Central memory CD8-positive, alpha-beta T cell (primary cell): ENCODE measurements at regions not wholly inside any gene's neighbourhood (a gene's known extent, or its start where the extent isn't known, plus 50 kb on each side); places are given as distances from the start of the nearest gene placed in this dataset.

Experiments used
- ATAC-seq: fragments of 150-1000 bp; cut with Tn5 transposase; replicated peaks from 2 replicates; pipeline ENCODE4 v1.10.0; 2022; ENCODE audit warnings: mild to moderate bottlenecking, moderate FRiP score, moderate number of reproducible peaks; ENCODE audit not compliant: poor library complexity, severe bottlenecking; ENCODE audit errors: extremely low read depth
- DNase-seq, 2 donors: peaks; one replicate each; pipeline ENCODE4 v3.0.0; 2021; ENCODE audit warnings: low spot score in 2 of 2
- H3K27ac Mint-ChIP-seq: one replicate; pipeline ENCODE4 v1.8.0; 2022; ENCODE audit warnings: low read depth, mild to moderate bottlenecking, moderate library complexity, mixed read lengths
- H3K27me3 Mint-ChIP-seq: one replicate; pipeline ENCODE4 v1.8.0; 2022; ENCODE audit warnings: mixed read lengths
- H3K36me3 Mint-ChIP-seq: one replicate; pipeline ENCODE4 v1.8.0; 2022; ENCODE audit warnings: mild to moderate bottlenecking, moderate library complexity, mixed read lengths; ENCODE audit not compliant: insufficient read depth
- H3K4me1 Mint-ChIP-seq: one replicate; pipeline ENCODE4 v1.8.0; 2022; ENCODE audit warnings: mixed read lengths
- H3K4me3 Mint-ChIP-seq: one replicate; pipeline ENCODE4 v1.8.0; 2022; ENCODE audit warnings: mild to moderate bottlenecking, moderate library complexity, mixed read lengths
- H3K9me3 Mint-ChIP-seq: one replicate; pipeline ENCODE4 v1.8.0; 2022; ENCODE audit warnings: mixed read lengths

DNA sequence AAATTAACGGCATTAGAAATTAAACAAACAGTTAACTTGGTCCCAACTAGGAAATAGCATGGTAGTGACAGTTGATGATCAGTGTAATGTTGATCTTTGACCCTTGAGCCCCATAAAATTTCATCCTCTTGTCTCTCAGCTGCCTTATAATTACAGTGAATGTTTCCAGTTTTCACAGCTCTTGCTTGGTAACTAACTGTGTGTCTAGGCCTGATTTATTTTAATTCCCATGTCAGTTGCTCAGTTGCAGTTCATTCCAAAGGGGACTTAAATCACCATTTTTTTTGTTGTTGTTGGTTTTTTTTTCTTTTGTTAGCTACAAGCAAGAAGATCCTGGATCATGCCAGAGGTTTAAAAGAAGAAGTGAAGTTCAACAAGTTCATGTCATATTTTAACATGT is 1883.7 kb upstream of the FLRT2 start:
- Mint-ChIP-seq H3K4me1 (no peaks in the 10 kb centered on the region), H3K36me3 (no peaks in the 10 kb centered on the region), H3K4me3 (no peak overlapping the region), H3K27me3 (no peaks in the 10 kb centered on the region), H3K27ac (no peak overlapping the region), H3K9me3 (peaks cover 15% of the 10 kb centered on the region)
- no peak for ATAC-seq
- DNase-seq, result no peak

DNA sequence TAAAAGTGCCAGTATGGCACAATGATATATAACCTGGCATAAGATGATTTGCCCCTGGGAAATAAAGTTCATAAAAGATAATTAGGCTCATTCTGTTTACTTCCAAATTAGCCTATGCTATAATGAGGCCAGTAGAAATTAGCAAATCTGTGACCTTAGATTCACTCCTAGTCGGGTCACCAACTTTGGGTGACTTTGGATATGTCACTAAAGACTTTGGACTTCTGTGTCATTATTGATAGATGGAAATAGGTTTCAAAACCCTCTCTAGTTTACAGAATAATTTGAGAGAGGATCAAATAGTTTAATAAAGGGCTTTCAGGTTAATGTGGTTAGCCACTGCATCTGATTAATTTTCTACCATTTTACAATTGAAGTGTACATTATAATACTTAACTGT is 1869.3 kb upstream of the FLRT2 start:
- no peak overlapping the region for H3K27ac Mint-ChIP-seq
- H3K4me1 Mint-ChIP-seq, result no peaks in the 10 kb centered on the region
- peaks cover 29% of the 10 kb centered on the region for H3K9me3 Mint-ChIP-seq
- no peak for DNase-seq
- no peak for ATAC-seq
- H3K36me3 Mint-ChIP-seq, result no peaks in the 10 kb centered on the region
- H3K4me3 Mint-ChIP-seq, result no peak overlapping the region
- no peaks in the 10 kb centered on the region for H3K27me3 Mint-ChIP-seq

DNA sequence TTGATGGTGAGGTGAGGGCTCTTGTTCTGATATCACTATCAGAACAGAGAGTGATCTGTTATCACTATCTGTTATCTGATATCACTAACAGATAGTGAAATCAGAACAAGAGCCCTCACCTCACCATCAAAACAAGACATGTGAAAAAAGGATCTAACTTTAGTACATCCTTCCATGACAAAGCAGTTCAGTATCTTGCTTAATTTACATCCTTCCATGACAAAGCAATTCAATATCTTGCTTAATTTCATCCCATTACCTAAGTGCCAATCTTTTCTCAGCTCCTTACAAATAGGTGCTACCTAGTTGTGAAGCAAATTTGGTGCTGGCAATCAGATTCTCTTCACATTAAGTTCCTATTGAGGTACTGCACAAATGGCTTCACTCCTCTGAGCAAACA is 1865.6 kb upstream of the FLRT2 start:
- Mint-ChIP-seq H3K27me3 (no peaks in the 10 kb centered on the region), H3K9me3 (peaks cover 17% of the 10 kb centered on the region), H3K4me1 (no peaks in the 10 kb centered on the region), H3K36me3 (peaks cover 3% of the 10 kb centered on the region), H3K4me3 (no peak overlapping the region), H3K27ac (no peak overlapping the region)
- ATAC-seq (no peak), DNase-seq (no peak)

DNA sequence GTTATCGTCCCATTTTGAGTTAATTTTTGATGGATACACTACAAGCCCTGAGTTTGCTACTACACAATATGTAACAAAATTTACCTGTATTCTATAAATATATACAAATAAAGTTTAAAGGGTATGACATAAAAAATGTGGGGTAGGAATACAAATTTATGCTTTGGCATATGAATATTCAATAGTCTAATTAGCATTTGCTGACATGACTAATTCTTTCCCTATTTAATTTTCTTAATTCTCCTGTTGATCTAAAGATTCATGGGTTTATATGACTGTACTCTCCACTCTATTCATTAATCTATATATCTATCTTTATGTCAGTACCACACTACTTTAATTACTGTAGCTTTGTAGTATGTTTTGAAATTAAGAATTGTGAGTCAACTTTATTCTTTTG is 1840.7 kb upstream of the FLRT2 start:
- Mint-ChIP-seq H3K36me3 (no peaks in the 10 kb centered on the region), H3K9me3 (peaks cover 19% of the 10 kb centered on the region), H3K27ac (no peak overlapping the region), H3K4me3 (no peak overlapping the region), H3K27me3 (no peaks in the 10 kb centered on the region), H3K4me1 (no peaks in the 10 kb centered on the region)
- DNase-seq (no peak), ATAC-seq (no peak)

DNA sequence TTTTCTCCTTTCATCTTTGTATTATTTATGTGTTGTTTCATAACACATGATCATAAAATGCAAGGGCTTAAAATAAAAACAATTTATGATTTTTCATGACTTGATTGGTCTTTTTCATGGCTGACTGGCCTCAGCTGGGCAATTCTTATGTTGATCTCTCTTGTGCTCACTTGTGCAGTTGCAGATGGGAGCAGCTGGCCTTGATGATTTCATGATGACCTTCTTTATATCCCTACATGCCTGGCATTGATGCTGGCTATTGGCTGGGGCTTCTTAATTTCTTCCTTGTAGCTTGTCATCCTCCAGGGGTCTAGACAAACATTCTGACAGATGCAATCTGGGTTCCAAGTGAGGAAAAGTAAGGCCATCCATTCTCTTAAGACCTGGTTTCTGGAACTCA is 1832.8 kb upstream of the FLRT2 start:
- H3K9me3 Mint-ChIP-seq, result no peaks in the 10 kb centered on the region
- no peak for ATAC-seq
- H3K36me3 Mint-ChIP-seq, result no peaks in the 10 kb centered on the region
- H3K4me1 Mint-ChIP-seq, result no peaks in the 10 kb centered on the region
- H3K27me3 Mint-ChIP-seq, result no peaks in the 10 kb centered on the region
- H3K27ac Mint-ChIP-seq, result no peak overlapping the region
- no peak overlapping the region for H3K4me3 Mint-ChIP-seq
- DNase-seq, result no peak

DNA sequence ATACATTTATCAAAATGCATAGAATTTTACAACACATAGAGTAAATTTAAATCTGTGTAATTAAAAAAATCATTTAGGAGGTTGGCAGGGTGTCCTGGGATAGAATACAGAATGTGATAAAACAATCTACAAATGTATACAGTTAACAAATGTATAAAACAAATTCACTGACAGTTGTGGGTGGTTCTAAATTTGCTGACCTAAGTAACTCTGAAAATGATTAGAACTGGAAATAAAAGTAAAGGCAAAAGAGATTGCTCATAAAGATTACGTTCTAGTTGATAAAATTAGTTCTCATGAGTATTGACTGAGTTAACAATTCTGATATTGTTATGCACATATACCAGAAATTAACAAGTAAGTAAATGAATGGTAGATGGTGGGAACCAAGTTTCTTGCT is 1827.3 kb upstream of the FLRT2 start:
- Mint-ChIP-seq H3K4me3 (no peak overlapping the region), H3K9me3 (peaks cover 16% of the 10 kb centered on the region), H3K27ac (no peak overlapping the region), H3K36me3 (no peaks in the 10 kb centered on the region), H3K27me3 (no peaks in the 10 kb centered on the region), H3K4me1 (no peaks in the 10 kb centered on the region)
- DNase-seq (no peak), ATAC-seq (no peak)

DNA sequence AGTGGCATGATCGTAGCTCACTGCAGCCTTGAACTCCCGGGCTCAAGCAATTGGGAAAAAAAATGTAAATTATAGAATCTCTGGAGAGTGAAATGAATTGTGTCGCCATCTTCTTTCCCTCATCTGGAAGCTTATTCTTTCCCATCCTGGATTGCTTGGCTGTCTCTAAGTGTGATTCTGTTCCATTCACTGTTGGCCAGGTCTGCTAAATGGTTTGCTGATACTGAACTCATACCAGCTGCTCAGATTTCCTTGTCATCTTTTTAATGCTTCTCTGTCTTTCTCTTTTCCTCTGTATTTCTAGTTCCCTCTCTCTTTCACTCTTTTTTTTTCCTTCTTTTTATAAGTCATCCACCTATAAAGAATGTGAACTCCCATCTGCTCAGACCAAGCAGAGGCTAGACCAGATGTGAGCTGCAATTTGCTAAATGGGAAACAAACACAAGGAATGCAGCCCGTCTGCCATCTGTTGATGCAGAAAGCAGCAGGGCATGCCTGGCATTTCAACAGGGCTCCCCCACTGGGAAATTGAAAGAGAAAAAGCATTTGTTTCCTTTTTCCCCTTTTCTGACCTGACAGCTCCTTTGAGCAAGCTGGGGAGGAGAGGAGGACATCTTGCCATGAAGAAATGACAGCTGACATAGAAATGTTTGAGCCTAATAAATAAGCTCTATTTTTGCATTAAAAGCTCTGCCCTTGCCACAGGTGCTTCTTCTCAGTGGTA is 1823.6 kb upstream of the FLRT2 start:
- Mint-ChIP-seq H3K4me1 (no peaks in the 10 kb centered on the region), H3K36me3 (no peaks in the 10 kb centered on the region)
- DNase-seq, result no peak

DNA sequence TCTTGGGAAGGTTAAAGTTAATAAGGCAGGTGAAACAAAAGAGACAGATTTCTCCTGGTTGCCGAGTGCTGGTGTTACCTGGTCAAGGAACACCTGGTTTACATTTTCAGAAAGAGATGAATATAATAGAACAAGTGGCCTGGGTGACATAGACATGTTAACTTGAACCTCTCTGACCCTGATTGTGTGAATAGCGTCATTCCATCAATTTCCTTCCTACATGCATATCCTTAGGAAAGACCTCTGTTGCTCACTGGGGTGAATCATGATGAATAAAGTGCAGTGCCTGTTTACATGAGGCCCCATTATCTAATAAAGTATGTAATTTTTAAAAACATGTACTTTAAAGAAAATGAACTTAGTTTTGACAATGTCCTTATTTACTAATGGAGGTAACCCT is 1822.9 kb upstream of the FLRT2 start:
- Mint-ChIP-seq H3K4me1 (no peaks in the 10 kb centered on the region), H3K27ac (no peak overlapping the region)

More for the DNA sequence above, 1823.6 kb upstream of the FLRT2 start:
- Mint-ChIP-seq H3K9me3 (peaks cover 24% of the 10 kb centered on the region), H3K27me3 (no peaks in the 10 kb centered on the region), H3K27ac (no peak overlapping the region), H3K4me3 (no peak overlapping the region)
- no peak for ATAC-seq

DNA sequence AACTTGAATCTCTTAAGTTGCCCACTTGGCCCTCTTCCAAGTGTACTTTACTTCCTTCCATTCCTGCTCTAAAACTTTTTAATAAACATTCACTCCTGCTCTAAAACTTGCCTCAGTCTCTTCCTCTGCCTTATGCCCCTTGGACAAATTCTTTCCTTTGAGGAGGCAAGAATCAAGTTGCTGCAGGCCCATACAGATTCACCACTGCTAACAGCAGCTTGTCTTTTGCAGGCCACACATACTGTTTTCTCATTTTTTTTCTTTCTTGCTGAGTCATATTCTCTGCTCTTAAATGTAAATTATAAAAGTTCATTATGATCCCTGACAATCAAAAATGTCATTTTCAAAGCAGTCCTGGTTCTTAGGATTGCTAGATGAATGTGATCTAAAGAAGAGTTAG is 1820.8 kb upstream of the FLRT2 start:
- H3K36me3 Mint-ChIP-seq, result no peaks in the 10 kb centered on the region
- no peaks in the 10 kb centered on the region for H3K27me3 Mint-ChIP-seq
- DNase-seq, result no peak
- H3K9me3 Mint-ChIP-seq, result peaks cover 19% of the 10 kb centered on the region
- no peak overlapping the region for H3K4me3 Mint-ChIP-seq
- H3K27ac Mint-ChIP-seq, result no peak overlapping the region
- no peak for ATAC-seq
- no peaks in the 10 kb centered on the region for H3K4me1 Mint-ChIP-seq

More for the DNA sequence above, 1822.9 kb upstream of the FLRT2 start:
- ATAC-seq (no peak), DNase-seq (no peak)
- no peak overlapping the region for H3K4me3 Mint-ChIP-seq
- H3K27me3 Mint-ChIP-seq, result no peaks in the 10 kb centered on the region
- no peaks in the 10 kb centered on the region for H3K36me3 Mint-ChIP-seq
- H3K9me3 Mint-ChIP-seq, result peaks cover 24% of the 10 kb centered on the region

DNA sequence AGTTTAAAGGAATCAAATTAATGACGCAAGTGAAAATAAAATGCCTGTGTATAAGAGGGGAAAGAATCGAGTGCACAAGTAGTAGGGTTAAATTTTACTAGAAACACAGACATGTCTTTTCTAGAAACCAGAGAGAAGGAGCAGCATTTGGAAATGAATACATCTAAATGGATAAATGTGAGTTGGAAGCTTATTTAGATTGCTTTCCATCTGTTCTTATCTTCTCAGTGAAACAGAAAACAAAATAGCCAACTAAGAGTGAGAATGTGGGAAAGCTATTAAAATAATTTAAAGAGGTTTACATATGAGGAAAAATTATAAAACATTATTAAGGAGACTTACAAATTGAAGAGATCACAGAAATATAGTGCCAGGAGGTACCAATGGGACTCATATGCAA is 1818.9 kb upstream of the FLRT2 start:
- Mint-ChIP-seq H3K27ac (no peak overlapping the region), H3K36me3 (no peaks in the 10 kb centered on the region), H3K4me3 (no peak overlapping the region), H3K27me3 (no peaks in the 10 kb centered on the region), H3K9me3 (peaks cover 13% of the 10 kb centered on the region), H3K4me1 (no peaks in the 10 kb centered on the region)
- ATAC-seq (no peak), DNase-seq (no peak)

DNA sequence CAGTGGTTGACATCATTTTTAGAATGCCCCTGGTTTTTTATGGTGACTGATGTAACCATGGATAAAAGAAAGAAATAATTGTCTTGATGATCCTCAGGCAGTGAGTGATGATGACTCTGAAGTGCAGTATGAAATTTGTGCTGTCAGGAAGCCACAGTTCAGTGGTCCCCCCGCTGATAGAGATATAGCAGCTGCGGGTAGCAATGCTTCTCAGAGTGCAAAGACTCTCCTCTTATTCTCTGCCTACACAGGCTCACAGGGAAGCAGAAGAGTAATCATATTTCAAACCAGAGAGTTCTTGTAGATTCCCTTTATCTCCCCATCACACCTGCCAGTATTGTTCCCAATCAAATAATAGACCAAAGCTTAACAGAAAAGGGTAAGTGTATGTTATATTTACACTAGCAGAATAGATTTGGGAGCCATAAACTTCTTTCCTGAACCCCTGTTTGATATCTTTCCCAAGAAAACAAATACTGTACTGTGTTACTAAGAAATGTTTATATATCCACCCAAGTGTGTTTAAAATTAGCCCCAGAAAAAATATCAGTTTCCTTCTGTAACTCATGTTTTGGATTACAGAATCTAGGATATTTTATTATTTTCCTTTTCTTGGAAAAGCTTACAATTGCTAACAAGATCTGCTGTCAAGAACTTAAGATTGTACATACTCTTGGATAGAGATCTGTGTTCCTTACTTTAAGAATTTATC is 1817.4 kb upstream of the FLRT2 start:
- Mint-ChIP-seq H3K36me3 (no peaks in the 10 kb centered on the region), H3K27me3 (no peaks in the 10 kb centered on the region), H3K9me3 (peaks cover 13% of the 10 kb centered on the region), H3K4me1 (no peaks in the 10 kb centered on the region), H3K4me3 (no peak overlapping the region), H3K27ac (no peak overlapping the region)
- ATAC-seq, result no peak
- DNase-seq, result no peak

DNA sequence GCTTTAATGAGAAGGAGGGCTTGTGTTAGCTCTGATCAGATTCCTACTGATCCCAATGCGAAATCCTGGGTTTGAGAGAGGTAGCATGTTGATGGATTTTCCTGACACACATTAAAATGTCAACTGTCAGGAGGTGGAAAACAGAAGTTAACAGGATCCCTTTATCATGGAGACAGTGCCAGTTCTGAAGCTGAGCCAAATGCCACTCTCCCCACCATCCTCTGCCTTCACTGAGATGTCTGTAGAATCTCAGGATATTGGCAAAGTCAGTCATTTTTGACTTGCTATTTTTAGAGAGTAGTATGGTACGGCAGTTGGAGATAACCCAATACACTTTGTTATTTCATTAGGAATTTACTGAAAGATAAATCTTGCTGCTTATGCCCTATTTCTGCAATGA is 1816.2 kb upstream of the FLRT2 start:
- peaks cover 11% of the 10 kb centered on the region for H3K9me3 Mint-ChIP-seq
- DNase-seq (no peak), ATAC-seq (no peak)
- H3K4me3 Mint-ChIP-seq, result no peak overlapping the region
- no peak overlapping the region for H3K27ac Mint-ChIP-seq
- no peaks in the 10 kb centered on the region for H3K4me1 Mint-ChIP-seq
- H3K27me3 Mint-ChIP-seq, result no peaks in the 10 kb centered on the region
- H3K36me3 Mint-ChIP-seq, result no peaks in the 10 kb centered on the region

DNA sequence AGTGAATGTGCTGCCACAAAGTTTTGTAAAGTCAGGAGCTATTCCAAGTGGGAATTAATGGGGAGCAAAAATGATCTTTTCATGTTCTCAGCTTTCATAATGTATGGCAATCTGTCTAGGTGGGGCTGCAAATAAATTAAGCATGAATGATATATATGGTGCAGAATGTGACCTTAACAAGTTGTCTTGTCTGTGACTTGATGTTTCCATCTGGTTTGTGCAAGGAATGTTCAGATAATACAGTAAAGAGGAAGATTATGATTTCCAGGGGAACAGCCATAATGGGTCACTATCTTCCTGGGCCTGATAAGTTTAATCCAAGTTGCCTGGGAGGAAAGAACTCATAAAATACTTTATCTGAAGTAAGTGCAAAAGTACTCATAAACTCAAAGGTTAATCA is 1815.8 kb upstream of the FLRT2 start:
- Mint-ChIP-seq H3K9me3 (peaks cover 7% of the 10 kb centered on the region), H3K4me3 (no peak overlapping the region), H3K27me3 (no peaks in the 10 kb centered on the region), H3K4me1 (no peaks in the 10 kb centered on the region), H3K27ac (no peak overlapping the region), H3K36me3 (no peaks in the 10 kb centered on the region)
- DNase-seq (no peak), ATAC-seq (no peak)
